Posterior cingulate gyrus (tissue), 11 donors: ENCODE measurements at regions not wholly inside any gene's neighbourhood (a gene's known extent, or its start where the extent isn't known, plus 50 kb on each side); places are given as distances from the start of the nearest gene placed in this dataset.

ENCODE experiments used
- DNase-seq, 10 donors: peaks; one replicate each; pipeline versions ENCODE4 v3.0.0 to v3.0.0-alpha.2; 2020 to 2021; ENCODE audit warnings: mixed read lengths in 3 of 10
- intact Hi-C: fragments of 100-400 bp; cut with DNase I; formaldehyde crosslinking; loops from one replicate; pipeline ENCODE4 v1.15.1; 2023

DNA sequence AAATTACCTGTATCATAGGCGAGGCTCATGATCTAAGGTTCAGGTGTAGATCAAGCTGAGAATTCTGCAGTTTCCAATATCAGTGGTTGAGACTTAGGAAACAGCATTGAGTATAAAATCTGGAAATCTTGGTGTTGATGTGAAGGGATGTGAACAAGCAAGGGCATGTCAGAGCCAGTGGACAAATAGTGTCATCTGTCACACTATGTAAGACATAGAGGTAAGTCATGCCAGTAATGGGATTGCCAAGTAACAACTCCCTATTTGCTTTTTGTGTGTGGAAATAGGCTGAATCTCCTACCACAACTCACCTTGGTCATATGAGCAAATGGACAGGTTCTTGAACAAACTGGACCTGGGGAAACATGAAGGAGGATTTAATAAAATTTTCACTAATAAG lies 334.5 kb upstream of the EMCN start:
- intact Hi-C loops: no loop called here
- DNase-seq: no peak

DNA sequence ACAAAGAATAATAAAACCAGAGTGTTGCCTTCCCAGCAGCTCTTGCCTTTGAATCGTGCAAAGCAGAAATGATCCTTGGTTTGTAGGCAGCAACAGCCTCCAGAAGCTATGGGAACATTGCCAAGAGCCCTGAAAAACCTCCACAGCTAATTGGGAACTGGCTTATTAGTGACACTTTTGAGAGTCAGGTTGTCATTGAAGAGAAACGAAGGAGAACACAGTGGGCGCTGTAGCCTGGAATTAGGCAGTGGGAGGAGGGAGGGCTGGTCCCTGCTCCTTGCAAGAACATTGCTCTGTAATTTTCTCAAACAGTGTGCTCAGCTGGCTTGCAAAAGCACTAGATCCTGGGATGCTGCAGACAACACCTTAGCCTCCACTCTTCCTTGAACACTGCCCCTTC lies 331.5 kb upstream of the EMCN start:
- intact Hi-C loops: no loop called here
- DNase-seq: peak in 9 of 10 donors; percentile 14 to 92 (median 50)

DNA sequence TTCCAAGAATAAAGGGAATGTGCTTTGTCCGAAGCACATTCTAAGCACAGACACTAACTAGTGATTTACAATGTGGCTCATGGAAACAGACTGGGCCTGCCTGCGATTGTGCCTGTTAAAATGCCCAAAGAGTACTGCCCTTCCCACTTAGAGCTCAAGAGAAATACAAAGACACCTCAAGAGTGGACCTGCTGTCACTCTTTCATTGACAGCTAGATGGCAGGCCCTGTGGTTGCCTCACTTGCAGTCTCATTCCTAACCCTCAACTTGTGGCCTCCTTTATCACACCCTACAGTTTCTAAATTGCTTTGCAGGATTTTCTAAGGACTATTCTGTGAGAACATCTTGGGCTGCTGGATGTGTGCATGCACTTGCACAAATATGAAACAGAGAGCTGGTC lies 331.0 kb upstream of the EMCN start:
- DNase-seq: no peak
- intact Hi-C loops: no loop called here

DNA sequence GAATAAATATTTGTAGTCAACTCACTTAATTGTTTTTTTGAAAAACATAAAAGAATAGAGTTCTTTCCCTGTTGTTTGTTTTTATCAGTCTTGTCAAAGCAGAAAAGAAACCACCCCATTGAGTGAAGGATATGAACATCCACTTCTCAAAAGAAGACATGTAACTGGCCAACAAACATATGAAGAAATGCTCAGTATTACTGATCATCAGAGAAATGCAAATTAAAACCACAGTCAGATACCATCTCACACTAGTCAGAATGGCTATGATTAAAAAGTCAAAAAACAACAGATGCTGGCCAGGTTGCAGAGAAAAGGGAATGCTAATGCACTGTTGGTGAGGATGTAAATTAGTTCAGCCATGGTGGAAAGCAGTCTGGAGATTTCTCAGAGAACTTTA lies 326.1 kb upstream of the EMCN start:
- intact Hi-C loops: no loop called here
- DNase-seq: no peak

DNA sequence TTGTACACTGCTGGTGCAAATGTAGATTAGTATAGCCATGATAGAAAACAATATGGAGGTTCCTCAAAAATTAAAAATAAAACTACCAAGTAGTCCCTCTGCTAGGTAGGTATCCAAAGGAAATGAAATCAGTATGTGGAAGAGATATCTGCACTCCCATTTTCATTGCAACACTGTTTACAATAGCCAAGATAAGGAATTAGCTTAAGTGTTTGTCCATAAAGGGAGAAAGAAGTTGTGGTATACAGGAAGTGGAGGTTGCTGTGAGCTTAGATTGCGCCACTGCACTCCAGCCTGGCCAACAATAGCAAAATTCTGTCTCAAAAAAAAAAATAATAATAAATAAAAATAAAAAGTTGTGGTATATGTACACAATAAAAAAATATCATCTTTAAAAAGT lies 325.0 kb upstream of the EMCN start:
- DNase-seq: no peak
- intact Hi-C loops: no loop called here

DNA sequence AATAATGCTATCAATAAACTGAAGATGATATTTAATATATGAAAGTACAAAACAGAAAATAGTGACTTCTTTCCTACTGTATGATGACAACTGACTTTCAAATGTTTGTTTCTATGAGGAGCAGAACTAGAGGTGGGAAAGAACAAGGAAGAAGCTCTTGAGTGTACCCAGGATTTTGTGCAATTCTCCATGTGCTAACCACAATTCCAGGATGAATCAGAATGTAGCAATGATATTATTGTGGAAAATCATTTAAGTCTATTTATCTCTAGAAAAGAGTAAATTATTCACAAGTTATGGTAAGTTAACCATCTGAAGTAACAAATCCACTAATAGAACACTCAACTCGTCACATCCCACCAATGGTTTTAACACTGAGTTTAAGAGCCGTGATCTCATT lies 324.1 kb upstream of the EMCN start:
- intact Hi-C loops: no loop called here
- no peak for DNase-seq

DNA sequence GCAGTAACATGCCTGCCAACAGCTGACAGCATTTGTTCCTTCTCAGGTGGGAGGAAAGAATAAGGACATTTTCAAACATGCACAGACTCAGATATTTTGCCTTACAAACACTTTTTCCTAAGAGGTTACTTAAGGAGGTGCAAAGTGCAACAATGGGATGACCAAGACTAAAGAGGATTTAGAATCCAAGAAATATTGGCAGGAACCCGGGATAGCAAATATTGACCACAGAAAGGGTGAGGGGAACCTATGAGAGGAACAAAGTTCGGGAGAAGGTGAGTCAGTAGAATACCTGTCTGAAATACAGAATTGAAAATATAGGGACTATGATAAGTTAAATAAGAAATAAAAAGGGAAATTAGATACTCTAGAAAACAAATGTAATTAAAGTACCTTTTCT lies 321.9 kb upstream of the EMCN start:
- intact Hi-C loops: no loop called here
- no peak for DNase-seq

DNA sequence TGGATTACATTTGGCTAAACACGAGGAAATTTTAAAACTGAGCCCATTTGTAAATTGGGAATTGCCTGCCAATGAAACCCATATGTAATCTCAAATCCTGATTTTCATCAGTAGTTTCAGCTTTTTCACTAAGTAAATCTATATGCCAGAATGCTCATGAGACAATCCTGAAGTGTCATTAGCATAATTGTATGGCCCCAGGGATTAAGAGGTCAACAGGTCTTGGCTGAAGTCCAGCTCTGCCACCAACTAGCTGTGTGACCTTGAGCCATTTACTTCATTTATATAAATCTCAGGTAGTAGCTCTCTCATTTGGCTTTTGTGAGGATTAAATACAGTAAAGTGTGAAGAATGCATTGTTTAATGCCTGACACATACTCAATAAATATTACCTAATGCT lies 320.5 kb upstream of the EMCN start:
- no peak for DNase-seq
- intact Hi-C loops: no loop called here

DNA sequence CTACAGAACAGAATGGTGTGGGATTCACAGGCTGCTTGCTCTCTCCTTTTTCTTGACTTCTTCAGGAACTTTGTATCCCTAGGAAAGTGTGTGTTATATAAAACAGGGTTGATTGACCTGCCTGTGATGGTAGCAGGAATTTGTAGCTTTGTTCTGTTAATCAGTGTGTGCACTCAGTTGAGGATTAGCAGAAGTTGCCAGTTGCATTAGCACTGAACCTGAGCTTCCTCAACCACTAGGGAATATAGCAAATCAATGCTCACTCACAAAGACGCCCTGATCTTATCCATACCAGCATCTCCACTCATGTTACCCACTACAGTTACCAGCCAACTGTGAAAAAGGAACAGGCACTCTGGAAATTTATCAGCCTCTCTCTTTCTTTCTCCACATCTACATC lies 319.1 kb upstream of the EMCN start:
- DNase-seq: no peak
- intact Hi-C loops: no loop called here

DNA sequence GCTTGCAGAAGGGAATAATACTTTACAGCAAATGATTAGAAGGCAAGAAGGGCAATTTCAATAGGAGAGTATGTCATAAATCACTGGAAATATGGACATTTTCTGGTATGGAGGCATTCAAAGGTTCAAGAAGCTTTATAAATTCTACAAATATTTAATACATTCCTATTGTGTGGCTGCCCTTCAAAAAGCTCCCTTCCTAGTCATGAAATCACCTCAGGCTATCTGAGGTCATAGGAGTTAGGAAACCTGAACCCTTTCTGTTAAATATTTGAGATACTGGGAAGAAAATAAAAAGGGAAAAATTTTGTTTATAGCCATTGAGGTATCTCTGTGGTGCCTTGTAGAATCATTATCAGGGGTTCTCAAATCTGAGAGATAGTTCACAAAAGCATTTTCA lies 316.8 kb upstream of the EMCN start:
- intact Hi-C loops: no loop called here

DNA sequence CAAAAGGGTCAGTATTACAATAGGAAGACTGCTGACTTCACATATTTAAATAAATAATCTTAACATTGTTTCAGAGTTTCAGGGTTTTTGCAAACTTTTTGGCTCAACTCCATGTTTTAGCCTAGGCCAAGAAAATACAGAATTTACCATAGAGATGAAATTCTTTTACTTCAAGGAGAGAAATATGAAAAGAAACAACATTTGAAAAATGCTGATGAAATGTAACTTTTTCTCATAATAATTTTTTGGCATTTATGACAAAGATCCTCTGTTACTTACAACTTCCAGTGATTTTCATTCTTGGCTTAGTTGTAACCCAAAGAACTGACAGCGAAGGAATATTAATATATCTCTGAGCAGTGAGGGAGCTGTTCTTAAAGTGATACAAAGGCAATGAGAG lies 316.1 kb upstream of the EMCN start:
- intact Hi-C loops: no loop called here
- DNase-seq: no peak

More for the DNA sequence above, 316.8 kb upstream of the EMCN start:
- DNase-seq: no peak

DNA sequence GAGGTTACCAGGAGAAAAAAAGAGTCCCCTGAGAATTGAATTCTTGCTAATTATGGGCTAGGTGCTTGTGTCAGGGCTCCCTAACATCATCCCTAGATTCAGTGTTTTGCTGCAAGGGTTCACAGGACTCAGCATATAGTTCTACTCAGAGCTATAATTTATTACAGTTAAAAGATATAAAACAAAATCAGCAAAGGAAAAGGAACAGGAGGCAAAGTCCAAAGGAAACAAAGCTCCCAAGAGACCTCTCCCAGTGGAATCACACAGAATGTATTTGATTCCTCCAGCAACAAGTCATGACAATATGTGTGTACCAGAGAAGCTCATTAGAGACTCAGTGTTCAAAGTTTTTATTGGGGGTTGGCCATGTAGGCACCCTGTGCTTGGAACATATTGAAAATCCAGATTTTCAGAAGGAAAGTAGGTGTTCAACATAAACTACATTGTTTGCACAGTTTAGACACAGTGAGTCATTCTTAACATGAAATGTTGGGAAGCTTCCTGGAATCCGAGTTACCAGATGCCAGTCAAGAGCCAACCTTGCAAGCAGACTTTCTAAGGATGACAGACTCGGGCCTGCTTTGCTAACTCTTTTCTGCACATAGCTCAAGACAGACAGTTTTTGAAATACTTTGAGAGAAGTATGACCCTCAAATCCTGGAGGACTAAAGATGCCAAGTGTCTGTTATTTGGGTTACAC lies 311.3 kb upstream of the EMCN start:
- intact Hi-C loops: no loop called here
- peak in 1 of 10 donors; percentile 6 for DNase-seq

DNA sequence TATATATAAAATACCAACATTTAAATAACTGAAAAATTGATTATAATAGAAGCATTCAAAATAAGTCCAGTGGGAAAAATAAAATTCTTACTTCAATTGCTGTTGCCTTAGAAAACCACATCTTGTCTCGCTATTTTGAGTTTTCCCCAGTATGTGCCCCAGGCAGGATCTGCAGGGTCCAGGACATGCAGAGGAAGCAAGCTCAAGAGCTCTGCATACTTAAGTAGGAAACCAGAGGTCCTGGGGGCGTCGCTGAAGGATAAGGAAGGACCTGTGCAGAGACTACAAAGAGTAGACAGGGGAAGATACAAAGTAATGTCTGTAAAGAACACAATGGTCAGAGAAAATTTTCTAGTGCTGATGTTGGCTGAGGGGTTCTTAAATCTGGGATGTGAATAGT lies 310.5 kb upstream of the EMCN start:
- intact Hi-C loops: no loop called here
- no peak for DNase-seq

DNA sequence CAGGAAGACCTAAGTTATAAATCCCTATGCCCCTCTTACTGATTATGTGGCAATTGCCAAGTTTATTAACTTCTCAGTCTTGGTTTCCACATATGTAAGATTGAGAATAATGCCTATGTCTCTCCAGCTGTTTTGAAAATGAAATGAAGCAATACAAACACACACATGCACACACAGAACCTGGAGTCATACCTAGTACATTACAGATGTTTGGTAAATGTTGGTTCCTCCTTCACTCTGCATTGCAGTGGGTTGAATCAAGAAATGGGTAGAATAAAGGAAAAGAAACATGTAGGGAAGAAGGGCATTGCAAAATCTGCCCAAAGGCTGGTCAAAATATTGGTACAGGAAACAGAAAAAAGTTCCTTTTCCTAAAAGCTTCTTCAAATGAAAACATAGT lies 309.9 kb upstream of the EMCN start:
- DNase-seq: no peak
- intact Hi-C loops: no loop called here

DNA sequence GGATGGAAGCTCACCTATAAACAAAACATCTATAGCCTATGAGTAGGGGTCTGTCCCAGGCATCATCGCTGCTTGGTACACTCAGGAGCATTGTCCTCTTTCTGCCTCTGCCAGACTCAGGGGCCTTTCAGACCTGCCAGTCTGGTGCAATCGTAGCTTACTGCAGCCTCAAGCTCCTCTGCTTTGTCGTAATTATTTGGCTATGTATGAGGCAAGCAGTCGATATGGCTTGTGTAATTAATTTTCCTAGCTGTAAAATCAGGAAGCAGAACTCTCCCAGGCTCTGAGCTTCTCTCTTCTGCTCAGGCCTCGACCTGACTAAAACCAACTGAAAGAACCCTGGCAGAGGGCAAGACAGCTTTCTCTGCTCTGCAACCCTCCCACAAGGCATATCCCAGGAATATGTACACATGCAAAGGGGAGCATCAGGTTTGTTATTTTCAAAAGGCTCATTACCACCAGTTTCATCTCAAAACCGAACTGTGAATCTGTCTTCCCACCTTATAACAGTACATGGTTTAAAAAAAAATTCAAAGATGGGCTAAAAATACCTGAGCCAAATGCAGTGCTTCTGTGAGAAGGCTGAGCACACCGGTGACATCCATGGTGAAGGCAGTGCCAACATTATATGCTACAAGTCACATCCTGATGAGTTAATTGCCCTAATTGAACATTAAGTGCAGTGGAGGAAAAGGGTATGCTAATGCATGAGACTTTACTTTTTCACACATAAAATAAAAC lies 309.2 kb upstream of the EMCN start:
- intact Hi-C loops: no loop called here
- no peak for DNase-seq

DNA sequence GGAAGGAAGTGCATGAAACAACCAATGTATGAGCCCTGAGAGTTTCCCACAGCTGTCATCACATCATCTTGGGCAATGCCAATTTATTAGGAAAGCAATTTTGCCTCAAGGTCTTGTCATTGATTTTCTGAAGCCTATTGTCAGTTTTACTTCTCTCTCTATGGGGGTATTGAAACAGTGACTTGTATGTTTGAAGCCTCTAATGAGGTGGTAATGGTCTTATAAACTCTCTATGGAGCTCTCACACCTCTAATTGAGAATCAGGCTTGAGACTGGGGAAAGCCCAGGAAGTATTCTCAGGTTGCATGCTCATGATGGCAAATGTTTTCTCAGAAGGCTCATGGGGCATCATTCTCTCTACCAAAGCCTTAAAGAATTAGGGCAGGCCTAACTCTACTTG lies 308.2 kb upstream of the EMCN start:
- no peak for DNase-seq
- intact Hi-C loops: no loop called here

DNA sequence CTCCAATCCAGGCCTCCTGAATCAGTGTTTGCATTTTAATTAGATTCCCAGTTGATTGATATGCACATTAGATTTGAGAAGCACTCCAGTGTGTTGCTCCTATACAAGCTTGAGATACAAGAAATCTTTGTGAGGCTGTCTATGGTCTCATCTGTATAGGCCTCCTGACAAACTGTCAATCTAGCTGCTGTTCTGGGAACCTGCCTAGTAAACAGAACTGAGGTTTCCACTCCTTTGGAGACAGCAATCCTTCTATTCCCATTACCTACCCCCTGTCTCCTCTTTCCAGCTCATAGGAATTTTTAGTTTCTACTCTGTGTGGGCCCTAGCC lies 306.1 kb upstream of the EMCN start:
- intact Hi-C loops: no loop called here
- no peak for DNase-seq

DNA sequence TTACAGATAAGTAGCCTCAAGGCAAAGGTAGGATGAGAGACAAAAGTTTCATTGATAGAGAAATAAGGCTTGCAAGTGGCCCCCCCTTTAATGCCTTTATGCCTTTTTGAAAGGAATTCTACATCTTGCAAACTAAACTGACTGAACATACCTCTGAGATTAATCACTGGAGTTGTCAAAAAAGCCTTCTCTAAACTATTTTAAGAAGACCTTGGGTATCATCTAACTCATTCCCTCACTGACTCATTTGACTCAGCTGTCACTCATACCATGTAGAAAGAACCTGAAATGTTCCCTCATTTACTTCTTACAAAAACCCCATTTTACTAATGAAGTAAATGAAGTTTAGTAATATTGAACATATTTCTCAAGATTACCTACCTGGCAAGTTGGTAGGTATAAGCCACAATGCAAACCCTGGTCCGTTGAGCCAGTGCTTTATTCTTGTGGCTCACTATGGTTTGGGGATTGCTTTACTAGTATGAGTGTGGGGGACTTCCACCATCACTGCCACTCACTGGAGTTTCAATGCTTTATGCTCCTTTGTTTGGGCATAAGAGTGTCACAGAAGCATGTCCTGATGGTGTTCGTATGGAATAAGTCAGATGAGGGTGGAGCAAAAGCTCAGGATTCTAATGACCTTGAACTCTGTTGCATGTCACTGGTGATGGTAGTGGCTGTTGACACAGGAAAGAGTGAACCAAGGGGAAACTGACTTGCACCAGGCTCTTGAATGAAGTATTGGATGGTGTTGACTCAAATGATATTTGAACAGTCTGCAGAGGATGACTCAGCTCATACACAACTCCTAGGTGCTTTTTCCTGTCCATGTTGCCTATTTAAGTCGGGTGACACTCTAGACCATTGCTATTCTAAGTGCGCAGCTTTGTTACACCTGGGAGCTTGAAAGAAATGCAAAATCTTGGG lies 305.5 kb upstream of the EMCN start:
- no peak for DNase-seq
- intact Hi-C loops: no loop called here

DNA sequence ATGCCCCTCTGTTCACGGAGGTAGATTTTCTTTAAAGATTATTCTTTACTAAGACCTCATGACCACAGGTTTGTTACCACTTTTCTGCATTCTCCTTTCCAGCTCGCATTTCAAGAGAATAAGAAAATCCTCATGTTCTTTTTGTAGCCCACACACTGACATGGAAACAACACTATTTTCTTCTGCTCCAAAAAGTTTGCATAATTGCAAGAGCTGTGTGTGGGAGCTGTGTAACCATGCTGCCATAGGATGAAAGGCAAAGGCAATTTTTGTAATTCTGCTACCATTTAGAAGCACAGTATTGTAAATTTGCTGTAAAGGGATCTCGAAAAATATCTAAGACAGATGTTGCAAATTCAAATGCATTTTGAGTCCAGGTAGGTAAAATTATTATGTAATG lies 302.4 kb upstream of the EMCN start:
- intact Hi-C loops: no loop called here

DNA sequence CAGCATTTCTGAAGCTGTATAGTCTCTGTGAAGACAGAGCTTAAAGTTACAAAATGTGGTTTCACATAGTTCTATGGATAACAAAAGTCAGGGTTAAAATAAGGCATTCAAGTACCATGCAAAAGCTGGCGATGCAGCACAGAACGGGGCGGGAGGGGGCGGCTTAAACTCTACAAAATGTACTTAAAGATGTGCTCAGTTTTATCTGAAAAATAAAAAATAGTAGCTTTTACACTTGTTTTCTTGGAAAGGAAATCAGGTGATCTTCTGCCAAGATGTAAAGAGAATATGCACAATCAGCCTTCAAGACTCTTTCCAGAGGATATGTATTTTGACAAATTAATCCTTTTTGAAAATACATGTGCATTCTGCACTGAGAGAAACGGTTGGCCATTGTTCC lies 301.7 kb upstream of the EMCN start:
- peak in 8 of 10 donors; percentile 20 to 92 (median 64) for DNase-seq
- intact Hi-C loops: no loop called here

More for the DNA sequence above, 302.4 kb upstream of the EMCN start:
- DNase-seq: no peak

DNA sequence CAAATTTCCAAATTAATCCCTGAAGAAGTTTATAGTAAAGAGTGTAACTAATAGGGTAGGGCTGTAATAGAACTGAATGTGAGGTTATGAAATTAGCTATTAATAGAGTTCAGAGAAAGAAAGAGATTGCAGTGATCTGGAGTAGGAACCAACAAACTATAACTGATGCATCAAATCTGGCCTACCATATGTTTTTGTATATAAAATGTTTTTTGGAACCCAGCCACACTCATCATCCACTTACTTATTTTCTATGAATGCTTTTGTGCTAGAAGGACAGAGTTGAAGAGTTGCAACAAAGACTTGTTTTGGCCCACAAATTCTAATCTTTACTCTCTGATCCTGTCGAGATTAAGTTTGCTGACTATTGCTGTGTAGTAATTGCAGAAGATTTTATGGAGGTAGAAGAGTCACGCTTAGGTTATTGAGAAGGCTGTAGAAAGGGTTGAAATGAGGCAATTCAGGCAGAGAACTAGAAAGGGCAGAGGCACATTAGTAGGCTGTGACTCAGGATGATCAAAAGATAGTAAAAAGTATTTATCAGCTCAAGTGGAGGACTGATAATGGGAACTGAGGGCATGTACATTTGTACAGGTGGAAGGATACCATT lies 298.7 kb upstream of the EMCN start:
- no peak for DNase-seq
- intact Hi-C loops: no loop called here
